Urinary bladder (tissue), 3 donors: ENCODE measurements at regions not wholly inside any gene's neighbourhood (a gene's known extent, or its start where the extent isn't known, plus 50 kb on each side); places are given as distances from the start of the nearest gene placed in this dataset.

Experiments
- DNase-seq: peaks from one replicate; pipeline ENCODE4 v3.0.0-alpha.2; 2015; ENCODE audit errors: extremely low spot score
- H3K27ac ChIP-seq: one replicate; pipeline ENCODE4 v1.5.1; 2013; ENCODE audit warnings: low read depth, mild to moderate bottlenecking, moderate library complexity
- H3K36me3 ChIP-seq: one replicate; pipeline ENCODE4 v1.6.1; 2013; ENCODE audit warnings: mild to moderate bottlenecking, moderate library complexity; ENCODE audit not compliant: insufficient read depth
- H3K4me1 ChIP-seq: one replicate; pipeline ENCODE4 v1.6.1; 2013; ENCODE audit warnings: mild to moderate bottlenecking, moderate library complexity; ENCODE audit not compliant: insufficient read depth
- H3K4me3 ChIP-seq: one replicate; pipeline ENCODE4 v1.5.1; 2013; ENCODE audit warnings: low read depth, low read length
- WGBS: extraction: QIAGEN DNeasy Blood & Tissue Kit; methylation state at CpG from one replicate; pipeline ENCODE4 v1.1.7; 2013; 5-methylcytosine and 5-hydroxymethylcytosine counted together
- donor health status: healthy with polysubstance abuse.
- donor health status: healthy.

DNA sequence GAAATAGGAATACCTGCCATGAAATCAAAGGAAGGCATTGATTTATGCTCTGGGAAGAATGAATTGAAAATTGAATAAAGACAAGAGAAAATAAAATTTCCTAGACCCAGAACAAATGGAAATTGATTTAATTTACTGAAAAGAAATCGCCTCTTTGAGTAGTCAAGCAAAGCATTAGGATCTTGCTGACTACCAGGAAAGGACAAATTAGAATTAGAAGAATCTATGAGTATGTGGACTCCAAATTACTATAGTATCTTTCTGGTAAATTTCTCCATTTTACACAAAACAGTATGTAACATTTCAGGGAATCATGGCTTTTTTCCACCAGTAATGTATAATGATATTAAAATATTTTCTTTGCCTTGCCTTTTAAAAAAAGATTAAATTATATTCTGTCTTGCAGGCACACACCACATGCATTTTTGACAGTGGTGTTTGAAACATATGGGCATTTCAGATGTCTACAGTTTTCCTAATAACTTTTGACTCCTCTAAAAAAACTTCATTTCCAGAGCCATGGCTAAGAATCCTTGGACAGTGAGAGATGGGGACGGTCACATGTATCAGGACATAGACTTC, 768.7 kb upstream of the NRSN1 start:
- no peaks in the 10 kb centered on the region for H3K4me1 ChIP-seq
- no peaks in the 10 kb centered on the region for H3K36me3 ChIP-seq
- H3K4me3 ChIP-seq, result no peak overlapping the region
- 38% methylated on average over 2 of the region's 2 CpGs for WGBS
- H3K27ac ChIP-seq, result no peak overlapping the region
- DNase-seq, result no peak

DNA sequence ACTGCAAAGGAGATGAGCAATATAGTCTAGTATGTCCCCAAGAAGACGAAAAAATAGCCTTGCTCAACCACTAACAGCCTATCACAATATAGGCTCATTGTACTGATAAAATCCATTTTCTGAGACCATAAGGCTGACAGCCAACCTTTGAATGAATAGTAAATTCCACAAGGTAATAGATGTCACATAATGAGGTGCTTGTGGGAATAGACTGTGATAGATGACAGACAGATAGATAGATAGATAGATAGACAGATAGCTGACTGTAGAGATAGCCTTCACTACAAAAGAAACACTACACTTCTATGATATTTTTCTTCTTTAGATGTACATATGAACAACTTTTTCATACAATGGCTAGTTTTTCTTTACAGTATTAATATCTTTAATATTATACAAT, 760.3 kb upstream of the NRSN1 start:
- H3K27ac ChIP-seq, result no peak overlapping the region
- no peak overlapping the region for H3K4me3 ChIP-seq
- 79% methylated on average over 1 of the region's 1 CpG for WGBS
- no peaks in the 10 kb centered on the region for H3K4me1 ChIP-seq
- no peak for DNase-seq
- no peaks in the 10 kb centered on the region for H3K36me3 ChIP-seq

DNA sequence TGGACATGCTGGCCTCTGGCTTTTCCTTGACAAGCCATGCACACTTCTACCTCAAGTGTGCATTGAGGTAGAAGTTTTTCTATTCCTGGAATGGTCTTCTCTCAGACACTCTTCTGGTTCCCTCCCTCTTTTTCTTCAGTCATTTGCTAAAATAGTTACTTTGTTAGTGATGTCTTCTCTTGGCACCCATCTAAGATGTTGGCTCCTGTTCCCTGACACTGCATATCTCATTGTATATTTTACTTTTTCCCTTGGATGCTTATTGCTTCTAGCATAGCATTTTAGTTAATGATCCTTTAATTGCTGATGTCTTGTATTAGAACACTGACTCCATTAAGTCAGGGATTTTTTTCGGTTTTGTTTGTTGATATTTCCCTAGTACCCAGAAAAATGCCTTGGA, 758.7 kb upstream of the NRSN1 start:
- 87% methylated on average over 1 of the region's 1 CpG for WGBS
- H3K27ac ChIP-seq, result no peak overlapping the region
- H3K36me3 ChIP-seq, result no peaks in the 10 kb centered on the region
- no peaks in the 10 kb centered on the region for H3K4me1 ChIP-seq
- no peak overlapping the region for H3K4me3 ChIP-seq
- no peak for DNase-seq

DNA sequence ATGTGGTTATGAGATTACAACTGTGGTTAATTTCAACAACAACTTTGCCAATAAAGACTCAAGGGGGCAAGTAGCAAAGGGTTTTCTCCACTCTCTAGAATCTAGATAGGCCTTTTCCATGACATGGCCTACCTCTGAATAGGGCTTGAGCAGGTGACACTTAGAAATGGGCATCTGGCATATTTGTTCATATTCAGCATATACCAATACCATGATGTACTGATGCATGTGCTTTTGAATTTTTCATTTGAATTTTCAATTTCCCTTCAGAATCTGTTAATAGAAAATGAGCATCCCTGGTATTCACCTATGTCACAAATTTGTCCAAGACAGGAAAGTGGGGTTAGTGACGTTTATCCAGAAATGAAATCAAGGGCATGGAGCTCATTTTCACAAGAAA, 757.5 kb upstream of the NRSN1 start:
- 94% methylated on average over 1 of the region's 1 CpG for WGBS
- DNase-seq, result no peak
- H3K27ac ChIP-seq, result no peak overlapping the region
- no peaks in the 10 kb centered on the region for H3K4me1 ChIP-seq
- H3K4me3 ChIP-seq, result no peak overlapping the region
- H3K36me3 ChIP-seq, result no peaks in the 10 kb centered on the region

DNA sequence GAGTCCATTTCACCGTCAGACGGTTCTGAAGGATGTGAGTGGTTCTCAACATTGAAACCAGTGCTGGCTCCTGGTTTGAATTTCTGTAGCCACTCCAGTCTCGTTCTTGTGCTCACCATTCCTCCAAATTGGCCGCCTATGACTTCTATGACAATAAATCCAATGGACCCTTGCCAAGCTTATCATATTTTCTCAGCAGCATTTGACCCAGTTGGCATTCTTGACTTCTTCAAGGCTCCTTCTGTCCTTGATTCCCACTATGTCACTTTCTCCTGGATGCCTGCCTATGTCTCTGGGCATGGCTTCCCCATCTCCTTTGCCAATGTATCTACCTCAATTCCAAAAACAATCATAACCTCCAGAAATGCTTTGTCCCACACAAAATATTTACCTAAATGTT, 756.0 kb upstream of the NRSN1 start:
- Histone ChIP-seq H3K4me1 (no peaks in the 10 kb centered on the region), H3K36me3 (no peaks in the 10 kb centered on the region), H3K4me3 (no peak overlapping the region), H3K27ac (no peak overlapping the region)
- WGBS, result 86% methylated on average over 4 of the region's 4 CpGs
- DNase-seq, result no peak

DNA sequence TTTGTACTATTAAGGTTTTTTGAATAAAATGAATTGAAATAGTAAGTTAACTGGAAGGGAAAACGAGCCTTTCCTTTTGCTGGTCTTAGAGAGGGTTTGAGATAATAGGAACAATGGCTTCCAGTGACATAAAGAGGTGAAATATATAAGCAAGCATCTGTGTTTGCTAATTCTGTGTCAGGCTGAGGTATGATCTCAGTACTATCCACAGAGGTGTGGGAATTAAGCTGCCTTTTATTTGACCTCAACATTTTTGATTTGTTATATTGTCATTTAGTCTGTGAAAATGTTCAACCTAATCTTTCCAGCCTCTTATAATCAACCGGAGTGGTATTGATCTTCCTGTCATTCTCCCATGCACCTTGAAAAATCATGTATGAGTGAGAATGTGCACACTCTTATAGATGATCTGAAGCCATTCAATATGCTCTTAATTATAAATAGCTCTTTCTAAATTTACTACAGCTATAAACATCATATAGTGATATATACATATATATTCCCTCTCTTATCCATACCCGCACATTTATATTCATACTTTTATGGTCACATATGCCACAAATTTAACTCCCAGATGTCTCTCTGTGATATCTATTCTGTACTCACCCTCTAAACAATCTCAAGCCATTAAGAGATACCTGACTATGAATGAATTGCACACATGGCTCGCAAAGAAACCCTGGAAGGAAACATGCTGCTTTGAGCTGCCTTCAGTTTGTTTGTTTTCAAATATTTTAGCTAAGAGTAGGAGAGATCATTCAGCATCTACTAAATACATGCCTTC, 754.7 kb upstream of the NRSN1 start:
- Histone ChIP-seq H3K4me3 (no peak overlapping the region), H3K36me3 (no peaks in the 10 kb centered on the region), H3K27ac (no peak overlapping the region), H3K4me1 (no peaks in the 10 kb centered on the region)
- WGBS, result 57% methylated on average over 4 of the region's 4 CpGs
- DNase-seq, result no peak

DNA sequence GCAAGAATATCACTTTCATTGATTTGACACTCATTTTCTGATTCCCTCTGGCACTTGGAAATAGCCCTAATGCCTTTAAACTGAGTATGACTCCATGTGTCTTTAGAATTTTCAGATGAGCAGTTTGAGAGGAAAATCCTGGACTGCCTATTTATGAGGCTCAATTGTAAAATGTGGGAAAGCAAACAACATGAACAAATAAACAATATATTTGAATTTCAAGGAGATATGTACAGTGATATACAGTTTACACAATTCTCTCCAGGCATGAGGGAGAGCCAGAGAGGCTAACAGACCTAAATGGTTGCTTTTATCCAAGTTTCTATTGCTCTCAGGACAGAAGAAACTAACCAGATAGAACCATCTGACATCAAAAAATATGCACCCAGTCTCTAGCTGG, 748.2 kb upstream of the NRSN1 start:
- Histone ChIP-seq H3K4me3 (no peak overlapping the region), H3K4me1 (no peaks in the 10 kb centered on the region), H3K27ac (no peak overlapping the region), H3K36me3 (no peaks in the 10 kb centered on the region)
- DNase-seq, result no peak

DNA sequence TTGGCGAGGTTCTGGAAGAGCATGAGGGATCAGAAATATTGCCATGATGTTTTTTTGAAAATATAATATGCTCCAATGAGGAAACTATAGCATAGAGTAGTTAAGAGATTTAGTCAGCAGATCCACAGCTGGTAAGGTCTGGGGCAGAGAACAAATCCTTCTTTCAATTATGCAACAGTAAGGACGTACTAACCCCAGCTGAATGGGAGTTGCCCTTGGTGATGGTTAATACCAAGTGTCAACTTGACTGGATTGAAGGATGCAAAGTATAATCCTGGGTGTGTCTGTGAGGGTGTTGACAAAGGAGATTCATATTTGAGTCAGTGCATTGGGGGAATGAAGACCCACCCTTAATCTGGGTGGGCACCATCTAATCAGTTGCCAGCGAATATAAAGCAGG, 745.5 kb upstream of the NRSN1 start:
- WGBS, result 92% methylated on average over 3 of the region's 3 CpGs
- no peak overlapping the region for H3K27ac ChIP-seq
- no peak overlapping the region for H3K4me3 ChIP-seq
- no peaks in the 10 kb centered on the region for H3K4me1 ChIP-seq
- H3K36me3 ChIP-seq, result no peaks in the 10 kb centered on the region
- no peak for DNase-seq

DNA sequence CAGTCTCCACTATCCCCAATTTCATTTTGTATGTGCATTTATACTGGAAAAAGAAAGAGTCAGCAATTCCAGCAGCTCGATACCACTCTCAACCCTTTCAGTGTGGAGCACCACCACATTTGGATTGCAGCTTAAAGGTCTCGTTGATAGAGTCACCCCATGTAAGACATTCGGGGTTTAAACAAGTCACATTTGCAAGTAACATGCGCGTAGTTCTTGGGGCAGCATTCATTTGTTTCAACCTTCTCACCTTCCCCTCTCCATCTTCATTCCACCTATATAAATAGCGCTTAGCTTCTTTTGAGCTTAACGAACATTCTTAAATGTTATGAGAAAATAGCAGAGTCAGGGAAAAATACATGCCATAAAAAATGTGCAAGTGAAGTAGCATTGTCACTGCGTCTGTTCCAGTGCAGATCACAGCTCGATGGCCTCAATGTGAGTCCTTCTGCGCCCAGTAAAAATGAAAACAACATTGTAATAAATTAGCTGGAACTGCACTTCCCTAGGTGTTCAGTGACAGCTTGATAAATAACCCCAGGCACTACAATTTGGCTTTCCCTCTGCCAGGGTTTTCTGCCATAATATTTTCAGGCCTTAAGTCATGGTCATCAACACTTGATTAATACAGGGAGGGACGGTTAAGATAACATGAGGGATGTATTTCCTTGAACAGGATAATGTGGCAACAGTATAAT, 737.8 kb upstream of the NRSN1 start:
- no peaks in the 10 kb centered on the region for H3K36me3 ChIP-seq
- no peak overlapping the region for H3K27ac ChIP-seq
- WGBS, result 89% methylated on average over 11 of the region's 11 CpGs
- no peaks in the 10 kb centered on the region for H3K4me1 ChIP-seq
- no peak overlapping the region for H3K4me3 ChIP-seq
- no peak for DNase-seq

DNA sequence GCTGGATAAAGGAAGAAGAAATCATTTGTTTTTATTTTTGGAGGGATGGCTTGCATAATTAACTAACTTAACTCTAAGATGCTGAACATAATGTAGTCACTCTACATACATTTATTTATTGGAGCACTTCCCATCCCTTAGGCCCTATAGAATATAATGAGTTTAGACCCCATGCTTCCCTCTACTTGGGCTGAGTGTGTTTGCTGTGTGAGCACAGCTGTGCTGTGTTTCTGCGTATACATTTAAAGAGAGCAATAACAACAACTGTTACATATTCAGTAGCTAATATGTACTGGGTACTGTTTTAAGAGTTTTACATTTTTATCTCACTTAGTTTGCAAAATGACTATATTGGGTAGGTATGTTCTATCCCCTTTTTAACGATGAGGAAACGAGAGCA, 736.6 kb upstream of the NRSN1 start:
- Histone ChIP-seq H3K4me1 (no peaks in the 10 kb centered on the region), H3K4me3 (no peak overlapping the region), H3K36me3 (no peaks in the 10 kb centered on the region), H3K27ac (no peak overlapping the region)
- 79% methylated on average over 3 of the region's 3 CpGs for WGBS
- DNase-seq, result no peak

DNA sequence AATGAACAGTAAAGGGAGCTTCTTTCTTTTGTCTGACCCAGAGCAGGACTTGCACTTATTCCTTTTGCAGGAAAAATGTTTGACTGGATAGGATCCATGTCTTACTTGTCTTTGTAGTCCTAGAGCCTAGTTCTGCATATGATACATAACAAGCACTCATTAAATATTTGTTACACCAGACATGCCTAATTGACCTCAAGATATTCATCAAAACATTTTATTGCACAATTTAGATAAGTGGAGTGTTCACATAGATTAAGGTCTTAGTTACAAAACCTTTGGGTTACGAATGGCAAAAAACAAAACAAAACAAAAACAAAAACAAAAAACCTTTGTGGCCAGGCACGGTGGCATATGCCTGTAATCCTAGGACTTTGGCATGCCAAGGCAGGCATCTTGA, 735.8 kb upstream of the NRSN1 start:
- Histone ChIP-seq H3K27ac (no peak overlapping the region), H3K4me3 (no peak overlapping the region), H3K4me1 (no peaks in the 10 kb centered on the region), H3K36me3 (no peaks in the 10 kb centered on the region)
- DNase-seq, result no peak
- 80% methylated on average over 2 of the region's 2 CpGs for WGBS

DNA sequence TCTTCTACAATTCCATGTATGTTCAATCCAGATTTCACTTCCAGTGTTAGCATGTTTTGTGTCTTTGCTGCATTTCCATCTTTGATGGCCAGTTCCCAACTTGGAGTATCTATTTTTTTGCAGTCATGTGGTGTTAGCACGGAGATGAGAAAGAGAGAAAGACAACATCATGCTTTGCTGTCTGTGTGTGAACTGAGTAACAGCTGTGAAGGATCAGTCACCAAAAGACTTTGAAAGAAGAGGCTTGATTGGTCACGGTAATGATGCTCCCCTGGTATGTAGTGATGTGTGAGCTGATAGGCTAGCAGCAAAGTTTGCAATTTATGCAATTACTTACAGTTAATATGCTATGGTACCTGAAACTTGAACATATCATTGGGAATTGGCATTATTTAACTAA, 731.3 kb upstream of the NRSN1 start:
- no peak overlapping the region for H3K27ac ChIP-seq

DNA sequence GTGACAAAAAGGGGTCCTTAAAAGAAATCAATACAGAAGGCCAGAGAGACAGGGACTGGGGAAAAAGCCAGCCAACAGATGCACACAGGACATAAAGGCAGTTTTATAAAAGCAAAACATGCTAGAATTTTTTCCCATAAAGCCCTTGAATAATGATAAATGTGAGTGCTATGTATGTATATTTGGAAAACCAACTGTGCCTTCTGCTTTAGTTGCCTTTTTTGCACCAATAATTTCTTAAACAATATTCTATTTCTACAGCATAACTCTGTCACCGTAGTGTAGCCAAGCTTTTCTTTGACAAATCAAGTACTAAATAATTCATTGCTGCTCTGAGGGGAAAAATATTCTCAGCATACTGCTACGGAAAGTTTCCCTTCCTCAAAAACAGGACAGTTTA, 730.6 kb upstream of the NRSN1 start:
- no peak overlapping the region for H3K27ac ChIP-seq
- WGBS, result 85% methylated on average over 2 of the region's 2 CpGs
- H3K36me3 ChIP-seq, result no peaks in the 10 kb centered on the region
- H3K4me3 ChIP-seq, result no peak overlapping the region
- no peaks in the 10 kb centered on the region for H3K4me1 ChIP-seq
- DNase-seq, result no peak

More for the DNA sequence above, 731.3 kb upstream of the NRSN1 start:
- Histone ChIP-seq H3K4me1 (no peaks in the 10 kb centered on the region), H3K36me3 (no peaks in the 10 kb centered on the region), H3K4me3 (no peak overlapping the region)
- DNase-seq, result no peak
- 52% methylated on average over 2 of the region's 2 CpGs for WGBS

DNA sequence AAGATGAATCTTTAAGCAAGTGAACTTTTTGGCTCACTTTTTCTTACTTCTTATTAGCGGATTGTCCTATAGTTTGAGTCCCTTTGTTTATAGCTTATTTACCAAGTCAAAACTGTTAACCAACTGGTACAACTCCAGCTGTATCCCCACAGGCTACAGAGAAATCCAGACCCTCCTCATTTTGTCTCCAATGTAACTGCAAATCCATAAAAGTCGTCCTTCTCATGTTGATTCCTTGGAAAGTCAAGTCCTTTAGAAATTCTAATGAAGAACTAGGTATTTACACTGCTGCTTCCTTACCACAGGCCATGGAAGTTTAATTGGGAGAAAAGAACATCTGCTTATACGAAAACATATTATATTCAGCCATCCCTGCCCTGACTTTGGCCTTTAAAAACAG, 729.1 kb upstream of the NRSN1 start:
- 65% methylated on average over 3 of the region's 3 CpGs for WGBS
- H3K4me3 ChIP-seq, result no peak overlapping the region
- no peaks in the 10 kb centered on the region for H3K4me1 ChIP-seq
- DNase-seq, result no peak
- no peak overlapping the region for H3K27ac ChIP-seq
- no peaks in the 10 kb centered on the region for H3K36me3 ChIP-seq
